GM13977 (cell line): ENCODE measurements at regions not wholly inside any gene's neighbourhood (a gene's known extent, or its start where the extent isn't known, plus 50 kb on each side); places are given as distances from the start of the nearest gene placed in this dataset.

ENCODE experiments used
- DNase-seq: peaks from one replicate; pipeline ENCODE4 v3.0.0; 2012; ENCODE audit warnings: low spot score
- in situ Hi-C: fragments of 300-500 bp; cut with MboI; formaldehyde crosslinking; loops from one replicate; pipeline ENCODE4 v1.12.0; 2022; ENCODE audit warnings: low sequenced_read_pairs, low pct_unique_long_range_greater_than_20kb, mixed read lengths, inconsistent platforms; ENCODE audit not compliant: unreplicated experiment
- TF ChIP-seq, protein P1 (sequence below): IDR thresholded peaks from 2 replicates; pipeline ENCODE4 v1.5.1; 2012; ENCODE audit warnings: mild to moderate bottlenecking, control low read depth; ENCODE audit not compliant: insufficient read depth; ENCODE audit errors: extremely low read depth, missing control alignments

DNA sequence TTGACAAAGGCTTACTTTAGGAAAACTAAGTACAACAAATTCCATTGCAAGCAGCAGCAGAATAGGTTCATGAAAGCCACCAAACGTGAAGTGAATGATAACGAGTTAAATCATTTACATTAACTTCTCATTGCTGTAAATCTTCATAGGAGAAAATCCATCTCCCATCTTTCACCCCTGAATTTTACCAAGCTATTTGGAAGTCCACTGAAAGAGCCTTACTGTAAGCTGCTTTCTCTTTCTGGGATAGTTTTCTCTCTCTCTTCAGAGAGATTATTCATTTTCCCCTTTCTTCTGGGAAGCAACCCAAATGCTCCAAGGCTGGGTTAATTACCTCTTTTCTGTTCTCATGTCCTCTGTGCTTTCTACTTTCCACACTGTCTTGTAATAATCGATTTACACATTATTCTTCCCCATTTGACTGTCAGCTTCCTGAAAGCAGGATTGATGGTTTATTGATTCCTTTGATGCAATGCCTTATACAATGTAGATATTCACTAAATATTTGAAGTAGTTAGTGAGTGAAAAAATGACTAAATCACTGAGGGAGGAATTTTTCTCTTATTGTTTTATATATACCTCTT lies 914.3 kb upstream of the ARPP21 start:
- TF ChIP-seq, protein P1, sequence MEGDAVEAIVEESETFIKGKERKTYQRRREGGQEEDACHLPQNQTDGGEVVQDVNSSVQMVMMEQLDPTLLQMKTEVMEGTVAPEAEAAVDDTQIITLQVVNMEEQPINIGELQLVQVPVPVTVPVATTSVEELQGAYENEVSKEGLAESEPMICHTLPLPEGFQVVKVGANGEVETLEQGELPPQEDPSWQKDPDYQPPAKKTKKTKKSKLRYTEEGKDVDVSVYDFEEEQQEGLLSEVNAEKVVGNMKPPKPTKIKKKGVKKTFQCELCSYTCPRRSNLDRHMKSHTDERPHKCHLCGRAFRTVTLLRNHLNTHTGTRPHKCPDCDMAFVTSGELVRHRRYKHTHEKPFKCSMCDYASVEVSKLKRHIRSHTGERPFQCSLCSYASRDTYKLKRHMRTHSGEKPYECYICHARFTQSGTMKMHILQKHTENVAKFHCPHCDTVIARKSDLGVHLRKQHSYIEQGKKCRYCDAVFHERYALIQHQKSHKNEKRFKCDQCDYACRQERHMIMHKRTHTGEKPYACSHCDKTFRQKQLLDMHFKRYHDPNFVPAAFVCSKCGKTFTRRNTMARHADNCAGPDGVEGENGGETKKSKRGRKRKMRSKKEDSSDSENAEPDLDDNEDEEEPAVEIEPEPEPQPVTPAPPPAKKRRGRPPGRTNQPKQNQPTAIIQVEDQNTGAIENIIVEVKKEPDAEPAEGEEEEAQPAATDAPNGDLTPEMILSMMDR: no peak
- in situ Hi-C loops: no loop called here
- no peak for DNase-seq

GRCh38 chr3:34725774-34726173 lies 913.6 kb upstream of the ARPP21 start:
- TF ChIP-seq, protein P1: no peak
- DNase-seq: no peak
- in situ Hi-C loops: no loop called here

GRCh38 chr3:34727700-34728099 lies 911.6 kb upstream of the ARPP21 start:
- TF ChIP-seq, protein P1: no peak
- DNase-seq: no peak
- in situ Hi-C loops: no loop called here

DNA sequence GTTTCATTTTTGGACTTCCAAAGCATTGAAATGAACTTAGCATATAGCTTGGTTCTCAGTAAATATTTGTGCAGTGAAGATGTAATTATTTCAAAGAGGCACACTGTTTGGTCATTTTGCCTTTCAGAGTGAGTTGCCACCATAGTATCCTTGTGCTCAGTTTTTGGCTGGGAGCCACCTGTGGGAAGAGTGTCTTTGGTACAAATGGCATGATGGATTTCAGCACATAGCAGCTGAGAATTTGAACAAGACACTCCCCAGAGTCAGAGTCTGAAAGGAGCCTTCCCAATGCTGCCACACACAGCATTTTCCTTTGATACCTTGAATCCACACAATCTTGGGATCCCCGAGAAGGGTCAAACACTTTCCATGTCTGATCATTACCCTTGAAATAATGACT lies 897.2 kb upstream of the ARPP21 start:
- no peak for DNase-seq
- TF ChIP-seq, protein P1: no peak
- in situ Hi-C loops: no loop called here

DNA sequence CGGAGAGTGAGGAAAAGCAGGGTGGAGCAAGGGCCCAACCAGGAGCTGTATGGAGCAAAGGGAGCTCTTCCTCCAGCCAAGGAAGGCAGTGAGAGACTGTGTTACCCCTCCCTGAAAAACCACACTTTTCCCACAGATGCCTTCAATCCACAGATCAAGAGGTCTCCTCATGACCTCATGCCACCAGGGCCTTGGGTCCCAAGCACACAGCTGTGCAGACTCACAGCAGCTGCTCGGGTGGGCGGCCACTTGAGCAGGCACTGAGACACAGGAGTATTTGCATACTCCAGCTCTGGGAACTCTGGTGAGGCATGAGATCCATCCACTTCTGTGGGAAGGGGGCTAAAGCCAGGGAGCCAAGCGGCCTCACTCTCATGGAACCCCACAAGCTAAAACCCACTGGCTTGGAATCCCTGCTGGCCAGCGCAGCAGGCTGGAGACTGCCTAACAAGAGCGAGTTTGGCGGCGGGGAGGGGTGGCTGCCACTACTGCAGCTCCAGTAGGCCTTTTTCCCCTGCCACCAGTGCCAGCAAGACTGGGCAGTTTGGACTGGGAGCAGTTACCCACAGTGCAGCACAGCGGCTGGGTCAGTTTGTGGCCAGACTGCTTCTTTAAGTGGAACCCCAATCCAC lies 880.6 kb upstream of the ARPP21 start:
- DNase-seq: no peak
- TF ChIP-seq, protein P1: no peak
- in situ Hi-C loops: no loop called here

GRCh38 chr3:34777386-34777785 lies 861.9 kb upstream of the ARPP21 start:
- DNase-seq: no peak
- TF ChIP-seq, protein P1: no peak
- in situ Hi-C loops: no loop called here
